IMR-90 (cell line): ENCODE measurements at regions not wholly inside any gene's neighbourhood (a gene's known extent, or its start where the extent isn't known, plus 50 kb on each side); places are given as distances from the start of the nearest gene placed in this dataset.

ENCODE experiments used
- ATAC-seq: fragments of 200-7000 bp; cut with Tn5 transposase; 2 replicates; pipeline ENCODE4 v1.9.1; 2020; ENCODE audit warnings: low read depth, mild to moderate bottlenecking, moderate library complexity
- BruUV-seq: library from RNA; stranded (reverse); fragments of 400-500 nt; replicated peaks from 2 replicates; lab custom pipeline; 2021; lab: Mats Ljungman, UMichigan
- CTCF ChIA-PET: fragments of 300-600 bp; formaldehyde crosslinking; extraction: SDS; loops from one replicate; lab custom pipeline; 2021; ENCODE audit warnings: antibody characterized with exemption; lab: Yijun Ruan, JAX
- POLR2A ChIA-PET: fragments of 300-600 bp; sonication (Branson Sonifier 250); formaldehyde crosslinking; loops from one replicate; lab custom pipeline; 2022; ENCODE audit warnings: antibody characterized with exemption; ENCODE audit not compliant: unreplicated experiment; lab: Charles Lee
- DNase-seq: peaks from one replicate; pipeline ENCODE4 v3.0.0; 2013
- H2AFZ ChIP-seq: replicated peaks from 2 replicates; pipeline ENCODE3; 2013; ENCODE audit warnings: low read length, mild to moderate bottlenecking; ENCODE audit not compliant: poor library complexity
- H2AK5ac ChIP-seq: 2 replicates; pipeline ENCODE4 v1.6.1; 2013; ENCODE audit warnings: low read depth, low read length, inconsistent platforms
- H2AK9ac ChIP-seq: replicated peaks from 2 replicates; pipeline ENCODE3; 2013; ENCODE audit warnings: mild to moderate bottlenecking, low read depth, low read length, moderate library complexity; ENCODE audit not compliant: poor library complexity
- H2BK120ac ChIP-seq: 2 replicates; pipeline ENCODE4 v1.6.1; 2013; ENCODE audit warnings: low read depth, low read length, inconsistent platforms
- H2BK15ac ChIP-seq: 3 replicates; pipeline ENCODE4 v1.6.1; 2013; ENCODE audit warnings: low read depth, low read length, inconsistent platforms
- H2BK20ac ChIP-seq: 2 replicates; pipeline ENCODE4 v1.6.1; 2013; ENCODE audit warnings: low read depth, mild to moderate bottlenecking, inconsistent platforms, low read length, moderate library complexity
- H2BK5ac ChIP-seq: 2 replicates; pipeline ENCODE4 v1.6.1; 2013; ENCODE audit warnings: mild to moderate bottlenecking, low read depth, low read length, inconsistent platforms; ENCODE audit not compliant: poor library complexity, severe bottlenecking
- H3K14ac ChIP-seq: replicated peaks from 2 replicates; pipeline ENCODE4 v1.6.1; 2013; ENCODE audit warnings: low read depth, low read length, inconsistent platforms
- H3K18ac ChIP-seq: 2 replicates; pipeline ENCODE4 v1.6.1; 2013; ENCODE audit warnings: low read depth, low read length, control low read depth
- H3K23ac ChIP-seq: 2 replicates; pipeline ENCODE4 v1.6.1; 2013; ENCODE audit warnings: low read depth, low read length, inconsistent platforms
- H3K27ac ChIP-seq: 2 replicates; pipeline ENCODE4 v1.5.1; 2013; ENCODE audit warnings: mild to moderate bottlenecking, control low read depth, low read length; ENCODE audit not compliant: insufficient read depth
- H3K27me3 ChIP-seq: 2 replicates; pipeline ENCODE4 v1.6.1; 2013; ENCODE audit warnings: low read length; ENCODE audit not compliant: control insufficient read depth, insufficient read depth
- H3K36me3 ChIP-seq: 2 replicates; pipeline ENCODE4 v1.6.1; 2013; ENCODE audit warnings: low read length, mixed read lengths; ENCODE audit not compliant: control insufficient read depth, insufficient read depth
- H3K4ac ChIP-seq: 2 replicates; pipeline ENCODE4 v1.6.1; 2013; ENCODE audit warnings: low read depth, low read length, inconsistent platforms
- H3K4me1 ChIP-seq: 2 replicates; pipeline ENCODE4 v1.6.1; 2013; ENCODE audit warnings: low read length, mixed read lengths; ENCODE audit not compliant: control insufficient read depth, insufficient read depth
- H3K4me2 ChIP-seq: 2 replicates; pipeline ENCODE4 v1.6.1; 2013; ENCODE audit warnings: low read depth, mild to moderate bottlenecking, control low read depth, low read length, moderate library complexity
- H3K4me3 ChIP-seq: 2 replicates; pipeline ENCODE4 v1.5.1; 2013; ENCODE audit warnings: low read depth, mild to moderate bottlenecking, control low read depth, low read length, moderate library complexity; ENCODE audit not compliant: insufficient read depth
- H3K56ac ChIP-seq: 2 replicates; pipeline ENCODE4 v1.6.1; 2013; ENCODE audit warnings: low read length, inconsistent platforms; ENCODE audit not compliant: insufficient read depth; ENCODE audit errors: extremely low read depth
- H3K79me1 ChIP-seq, 2 experiments: 2 replicates each; pipeline ENCODE4 v1.6.1; 2013; ENCODE audit warnings: low read length in 2 of 2, inconsistent platforms in 1 of 2, low read depth in 1 of 2
- H3K9ac ChIP-seq: 2 replicates; pipeline ENCODE4 v1.6.1; 2013; ENCODE audit warnings: low read depth, low read length, control low read depth
- H3K9me1 ChIP-seq: 2 replicates; pipeline ENCODE4 v1.6.1; 2013; ENCODE audit warnings: low read length, inconsistent platforms; ENCODE audit not compliant: insufficient read depth
- H3K9me3 ChIP-seq: 2 replicates; pipeline ENCODE4 v1.6.1; 2013; ENCODE audit warnings: low read length; ENCODE audit not compliant: control insufficient read depth, insufficient read depth
- H4K20me1 ChIP-seq: 2 replicates; pipeline ENCODE4 v1.6.1; 2013; ENCODE audit warnings: low read length, inconsistent platforms; ENCODE audit not compliant: insufficient read depth
- H4K5ac ChIP-seq: 2 replicates; pipeline ENCODE4 v1.6.1; 2013; ENCODE audit warnings: mild to moderate bottlenecking, low read depth, low read length, control low read depth
- H4K8ac ChIP-seq, 2 experiments: 2 replicates each; pipeline ENCODE4 v1.6.1; 2013; ENCODE audit warnings: low read depth in 2 of 2, low read length in 2 of 2, control low read depth in 1 of 2, inconsistent platforms in 1 of 2
- H4K91ac ChIP-seq: 2 replicates; pipeline ENCODE4 v1.6.1; 2013; ENCODE audit warnings: low read depth, low read length, inconsistent platforms; ENCODE audit not compliant: insufficient read depth
- BHLHE40 ChIP-seq: fragments of 150-350 bp; IDR thresholded peaks from 2 replicates; pipeline ENCODE4 v1.6.1; 2016; ENCODE audit warnings: mild to moderate bottlenecking, low read depth, low read length
- CHD1 ChIP-seq: IDR thresholded peaks from 2 replicates; pipeline ENCODE4 v1.6.1; 2012; ENCODE audit warnings: low read depth, low read length, improper control_type of control experiment
- MAFK ChIP-seq: IDR thresholded peaks from 2 replicates; pipeline ENCODE4 v1.6.1; 2012; ENCODE audit warnings: low read depth, low read length, improper control_type of control experiment
- MAZ ChIP-seq: IDR thresholded peaks from 2 replicates; pipeline ENCODE4 v1.6.1; 2012; ENCODE audit warnings: low read depth, mild to moderate bottlenecking, low read length, improper control_type of control experiment, moderate library complexity, borderline replicate concordance
- MXI1 ChIP-seq: IDR thresholded peaks from 2 replicates; pipeline ENCODE4 v1.6.1; 2012; ENCODE audit warnings: low read depth, mild to moderate bottlenecking, low read length, moderate library complexity, borderline replicate concordance
- RAD21 ChIP-seq: IDR thresholded peaks from 2 replicates; pipeline ENCODE4 v1.6.1; 2012; ENCODE audit warnings: low read length, improper control_type of control experiment
- RCOR1 ChIP-seq: IDR thresholded peaks from 2 replicates; pipeline ENCODE4 v1.6.1; 2012; ENCODE audit warnings: mild to moderate bottlenecking, low read length, improper control_type of control experiment; ENCODE audit not compliant: insufficient replicate concordance
- RFX5 ChIP-seq: IDR thresholded peaks from 2 replicates; pipeline ENCODE4 v1.8.0; 2012; ENCODE audit warnings: low read depth, mild to moderate bottlenecking, low read length, moderate library complexity
- SMC3 ChIP-seq: fragments of 150-350 bp; IDR thresholded peaks from 2 replicates; pipeline ENCODE4 v1.6.1; 2016; ENCODE audit warnings: low read depth, mild to moderate bottlenecking, antibody characterized with exemption, low read length, moderate library complexity
- WGBS, 2 experiments: methylation state at CpG; one replicate each; pipeline versions ENCODE4 v1.1.5 to v1.1.7; 2013; ENCODE audit warnings: missing lambda C conversion rate in 2 of 2; ENCODE audit not compliant: insufficient read length in 1 of 2; ENCODE audit errors: extremely low coverage in 2 of 2; 5-methylcytosine and 5-hydroxymethylcytosine counted together
- dilution Hi-C: fragments of 300-500 bp; cut with HindIII; formaldehyde crosslinking; loops from one replicate; pipeline ENCODE4 v1.14.3; 2018; ENCODE audit warnings: low sequenced_read_pairs; ENCODE audit not compliant: unreplicated experiment
- in situ Hi-C: fragments of 300-500 bp; cut with MboI; formaldehyde crosslinking; loops from 3 replicates; pipeline ENCODE4 v1.14.3; 2019; ENCODE audit warnings: low sequenced_read_pairs, inconsistent platforms, mixed read lengths
- intact Hi-C: fragments of 100-400 bp; cut with micrococcal nuclease; formaldehyde crosslinking; loops from 2 replicates; pipeline ENCODE4 v1.10.0; 2022
- TF ChIP-seq, protein P1 (sequence below): fragments of 150-350 bp; IDR thresholded peaks from 2 replicates; pipeline ENCODE4 v1.6.1; 2017; ENCODE audit warnings: mild to moderate bottlenecking, antibody characterized with exemption, low read length, low read depth

DNA sequence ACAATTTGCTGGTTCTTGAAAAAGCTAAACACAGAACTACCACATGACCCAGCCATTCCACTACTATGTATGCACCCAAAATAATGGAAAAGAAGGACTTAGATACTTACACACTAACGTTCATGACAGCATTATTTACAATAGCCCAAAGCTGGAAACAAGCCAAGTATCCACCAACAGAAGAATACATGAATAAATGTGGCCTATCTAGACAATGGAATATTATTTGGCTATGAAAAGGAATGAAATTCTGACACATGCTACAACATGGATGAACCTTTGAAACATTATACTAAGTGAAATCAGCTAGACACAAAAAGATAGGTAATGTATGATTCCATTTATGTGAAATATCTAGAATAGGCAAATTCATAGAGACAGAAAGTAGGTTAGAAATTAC lies 67.4 kb upstream of the EXOC4 start:
- Histone ChIP-seq H2BK5ac (no peak overlapping the region), H4K91ac (no peak overlapping the region), H3K23ac (no peak overlapping the region), H3K36me3 (no peaks in the 10 kb centered on the region), H3K79me1 (no peaks in the 10 kb centered on the region), H3K27me3 (peaks cover 2% of the 10 kb centered on the region; the same call in 1 of the 2 replicates), H3K9me1 (no peaks in the 10 kb centered on the region), H2BK120ac (no peak overlapping the region), H2AFZ (no peak overlapping the region), H2AK9ac (no peak overlapping the region), H3K4ac (no peak overlapping the region), H4K20me1 (no peaks in the 10 kb centered on the region), H2BK20ac (no peak overlapping the region), H3K9me3 (no peaks in the 10 kb centered on the region), H3K4me1 (no peaks in the 10 kb centered on the region), H3K9ac (no peak overlapping the region), H4K8ac (no peak overlapping the region), H3K27ac (no peak overlapping the region), H4K5ac (no peak overlapping the region), H3K18ac (no peak overlapping the region), H2BK15ac (no peak overlapping the region), H3K56ac (no peak overlapping the region), H2AK5ac (no peak overlapping the region), H3K4me3 (no peak overlapping the region), H3K14ac (no peak overlapping the region), H3K4me2 (no peak overlapping the region)
- in situ Hi-C loops = no loop called here
- DNase-seq = no peak
- WGBS, 2 experiments = no CpG with 5 or more reads among the region's 1 CpG
- no peak for ATAC-seq
- ChIA-PET CTCF (no interaction called here), POLR2A (no interaction called here)
- intact Hi-C loops = no loop called here
- TF ChIP-seq CHD1 (no peak), MXI1 (no peak), BHLHE40 (no peak), MAFK (no peak), RCOR1 (no peak), SMC3 (no peak), RFX5 (no peak), MAZ (no peak), RAD21 (no peak)
- TF ChIP-seq, protein P1, sequence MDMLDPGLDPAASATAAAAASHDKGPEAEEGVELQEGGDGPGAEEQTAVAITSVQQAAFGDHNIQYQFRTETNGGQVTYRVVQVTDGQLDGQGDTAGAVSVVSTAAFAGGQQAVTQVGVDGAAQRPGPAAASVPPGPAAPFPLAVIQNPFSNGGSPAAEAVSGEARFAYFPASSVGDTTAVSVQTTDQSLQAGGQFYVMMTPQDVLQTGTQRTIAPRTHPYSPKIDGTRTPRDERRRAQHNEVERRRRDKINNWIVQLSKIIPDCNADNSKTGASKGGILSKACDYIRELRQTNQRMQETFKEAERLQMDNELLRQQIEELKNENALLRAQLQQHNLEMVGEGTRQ = no peak
- no TSS peak for BruUV-seq
- dilution Hi-C loops = no loop called here
